ENCODE measurements at regions not wholly inside any gene's neighbourhood (a gene's known extent, or its start where the extent isn't known, plus 50 kb on each side); places are given as distances from the start of the nearest gene placed in this dataset.
"Not testable (repeated sequence)": the region's sequence is repeated elsewhere in the genome, so short reads cannot be mapped to it uniquely, and the experiment has no call there.

DNA sequence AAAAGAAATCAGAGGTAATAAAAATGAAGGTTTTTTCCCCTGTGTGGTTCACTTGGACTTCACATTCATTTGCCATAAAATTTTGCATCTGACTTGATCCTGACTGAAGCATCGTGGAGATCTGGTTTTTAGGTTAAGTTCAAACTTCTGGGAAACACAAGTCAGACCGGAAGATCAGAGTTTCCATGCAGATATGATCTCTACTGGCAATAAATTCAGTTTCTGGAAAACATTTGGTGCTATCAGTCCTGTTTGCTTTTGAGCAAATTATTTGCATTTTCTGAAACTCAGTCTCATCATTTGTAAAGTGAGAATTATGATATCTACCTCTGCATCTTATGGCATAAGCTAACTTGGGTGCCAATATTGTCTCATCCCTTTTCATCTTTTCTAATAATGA, 81.3 kb upstream of the KCNMA1 start:
- Histone ChIP-seq H3K27me3 (peaks cover 0 to 2% of the 10 kb centered on the region in 2 donors), H3K27ac (no peak overlapping the region), H3K4me3 (no peak overlapping the region), H3K36me3 (no peaks in the 10 kb centered on the region), H3K4me1 (no peaks in the 10 kb centered on the region), H3K9me3 (peaks cover 0 to 8% (median 0%) of the 10 kb centered on the region in 4 donors)
- DNase-seq (ENCODE audit: low spot score in 2 of 2) = no peak
- 62% methylated on average over 2 of the region's 2 CpGs for WGBS, 2 donors
- TF ChIP-seq, protein P1, sequence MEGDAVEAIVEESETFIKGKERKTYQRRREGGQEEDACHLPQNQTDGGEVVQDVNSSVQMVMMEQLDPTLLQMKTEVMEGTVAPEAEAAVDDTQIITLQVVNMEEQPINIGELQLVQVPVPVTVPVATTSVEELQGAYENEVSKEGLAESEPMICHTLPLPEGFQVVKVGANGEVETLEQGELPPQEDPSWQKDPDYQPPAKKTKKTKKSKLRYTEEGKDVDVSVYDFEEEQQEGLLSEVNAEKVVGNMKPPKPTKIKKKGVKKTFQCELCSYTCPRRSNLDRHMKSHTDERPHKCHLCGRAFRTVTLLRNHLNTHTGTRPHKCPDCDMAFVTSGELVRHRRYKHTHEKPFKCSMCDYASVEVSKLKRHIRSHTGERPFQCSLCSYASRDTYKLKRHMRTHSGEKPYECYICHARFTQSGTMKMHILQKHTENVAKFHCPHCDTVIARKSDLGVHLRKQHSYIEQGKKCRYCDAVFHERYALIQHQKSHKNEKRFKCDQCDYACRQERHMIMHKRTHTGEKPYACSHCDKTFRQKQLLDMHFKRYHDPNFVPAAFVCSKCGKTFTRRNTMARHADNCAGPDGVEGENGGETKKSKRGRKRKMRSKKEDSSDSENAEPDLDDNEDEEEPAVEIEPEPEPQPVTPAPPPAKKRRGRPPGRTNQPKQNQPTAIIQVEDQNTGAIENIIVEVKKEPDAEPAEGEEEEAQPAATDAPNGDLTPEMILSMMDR (IDR thresholded peaks at IDR 0.05) = no peak
- no peak for TF ChIP-seq EP300 (IDR thresholded peaks at IDR 0.05)
- TF ChIP-seq POLR2A (IDR thresholded peaks at IDR 0.05) = no peak

DNA sequence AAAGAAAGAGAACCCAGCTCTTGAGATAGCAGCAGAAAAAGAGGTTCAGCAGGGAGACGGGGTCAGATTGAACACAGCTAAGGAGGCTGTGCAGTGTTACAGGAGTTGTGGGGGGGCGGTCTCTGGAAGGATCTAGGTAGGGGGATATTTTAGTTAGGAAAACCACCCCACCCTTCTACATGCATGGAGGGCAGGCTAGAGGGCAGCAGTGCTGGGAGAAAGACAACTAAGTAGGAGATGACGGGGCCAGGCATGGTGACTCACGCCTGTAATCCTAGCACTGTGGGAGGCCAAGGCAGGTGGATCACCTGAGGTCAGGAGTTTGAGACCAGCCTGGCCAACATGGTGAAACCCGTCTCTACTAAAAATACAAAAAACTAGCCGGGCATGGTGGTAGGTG, 80.7 kb upstream of the KCNMA1 start:
- not testable (repeated sequence) for H3K27me3 ChIP-seq; H3K36me3 ChIP-seq; H3K27ac ChIP-seq; H3K9me3 ChIP-seq; H3K4me1 ChIP-seq; DNase-seq (ENCODE audit: low spot score in 2 of 2); H3K4me3 ChIP-seq
- 77 to 89% methylated on average over 6 of the region's 6 CpGs for WGBS, 2 donors

DNA sequence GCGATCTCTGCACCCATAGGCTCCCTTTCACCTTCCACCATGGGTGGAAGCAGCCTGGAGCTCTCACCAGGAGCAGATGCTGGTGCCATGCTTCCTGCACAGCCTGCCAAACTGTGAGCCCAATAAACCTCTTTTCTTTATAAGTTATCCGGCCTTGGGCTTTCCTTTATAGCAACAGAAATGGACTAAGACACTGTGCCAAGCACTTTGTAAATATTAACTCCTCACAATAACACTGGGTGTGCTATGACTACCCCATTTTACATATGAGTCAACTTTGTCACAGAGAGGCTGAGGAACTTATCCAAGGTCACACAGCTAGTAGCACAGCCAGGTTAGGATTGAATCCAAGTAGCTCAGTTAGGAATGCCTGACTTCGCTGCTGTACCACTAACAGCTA, 79.7 kb upstream of the KCNMA1 start:
- Histone ChIP-seq H3K27me3 (peaks cover 0 to 16% of the 10 kb centered on the region in 2 donors), H3K36me3 (no peaks in the 10 kb centered on the region), H3K27ac (no peak overlapping the region), H3K4me3 (no peak overlapping the region), H3K4me1 (no peaks in the 10 kb centered on the region), H3K9me3 (peaks cover 0 to 2% (median 0%) of the 10 kb centered on the region in 4 donors)
- no peak for DNase-seq (ENCODE audit: low spot score in 2 of 2)
- WGBS, 2 donors = 76 to 88% methylated on average over 3 of the region's 3 CpGs
- TF ChIP-seq EP300 (IDR thresholded peaks at IDR 0.05) = no peak
- TF ChIP-seq POLR2A (IDR thresholded peaks at IDR 0.05) = no peak
- TF ChIP-seq, protein P1 (IDR thresholded peaks at IDR 0.05) = no peak

DNA sequence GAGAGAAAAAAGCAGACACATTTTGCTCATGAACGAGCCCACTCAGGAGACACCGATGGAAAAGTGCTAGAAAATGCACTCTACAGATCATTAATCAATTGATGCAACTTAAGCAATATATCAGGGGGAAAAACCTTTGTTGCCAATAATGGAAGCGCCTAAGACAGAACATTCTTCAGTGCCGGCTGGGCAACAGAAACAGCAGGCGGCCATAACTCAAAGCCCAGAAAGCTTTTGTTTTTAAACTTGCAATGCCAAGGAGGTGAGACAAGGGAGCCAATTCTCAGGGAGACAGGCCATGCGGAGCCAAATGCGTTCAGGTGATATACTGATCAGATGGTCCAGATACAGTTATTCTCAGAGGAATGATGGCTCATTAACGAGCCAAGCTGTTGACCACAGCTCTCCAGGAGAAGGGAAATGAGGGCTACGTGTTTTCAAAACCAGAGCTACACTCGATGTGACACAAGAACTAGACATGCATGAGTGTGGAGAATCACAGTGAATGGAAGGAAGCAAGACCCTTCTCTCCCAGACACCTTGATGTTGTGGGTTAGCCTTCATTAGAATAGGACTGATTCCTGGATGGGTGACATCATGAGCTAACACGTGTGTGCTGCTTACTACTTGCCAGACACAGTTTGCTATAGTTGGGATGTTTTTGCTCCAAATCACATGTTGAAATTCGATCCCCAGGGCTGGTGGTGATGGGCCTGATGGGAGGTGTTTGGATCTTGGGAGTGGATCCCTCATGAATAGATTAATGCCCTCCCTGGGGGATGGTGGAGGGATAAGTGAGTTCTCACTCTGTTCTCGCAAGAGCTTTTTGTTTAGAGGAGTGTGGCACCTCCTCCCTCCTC, 79.1 kb upstream of the KCNMA1 start:
- H3K27ac ChIP-seq = no peak overlapping the region
- 72 to 73% methylated on average over 13 of the region's 13 CpGs for WGBS, 2 donors
- TF ChIP-seq EP300 (IDR thresholded peaks at IDR 0.05) = no peak
- TF ChIP-seq, protein P1 (IDR thresholded peaks at IDR 0.05) = no peak
- no peak for TF ChIP-seq POLR2A (IDR thresholded peaks at IDR 0.05)
- peaks cover 0 to 22% of the 10 kb centered on the region in 2 donors for H3K27me3 ChIP-seq
- H3K9me3 ChIP-seq = no peaks in the 10 kb centered on the region
- no peaks in the 10 kb centered on the region for H3K4me1 ChIP-seq
- no peaks in the 10 kb centered on the region for H3K36me3 ChIP-seq
- DNase-seq (ENCODE audit: low spot score in 2 of 2) = no peak
- H3K4me3 ChIP-seq = no peak overlapping the region

DNA sequence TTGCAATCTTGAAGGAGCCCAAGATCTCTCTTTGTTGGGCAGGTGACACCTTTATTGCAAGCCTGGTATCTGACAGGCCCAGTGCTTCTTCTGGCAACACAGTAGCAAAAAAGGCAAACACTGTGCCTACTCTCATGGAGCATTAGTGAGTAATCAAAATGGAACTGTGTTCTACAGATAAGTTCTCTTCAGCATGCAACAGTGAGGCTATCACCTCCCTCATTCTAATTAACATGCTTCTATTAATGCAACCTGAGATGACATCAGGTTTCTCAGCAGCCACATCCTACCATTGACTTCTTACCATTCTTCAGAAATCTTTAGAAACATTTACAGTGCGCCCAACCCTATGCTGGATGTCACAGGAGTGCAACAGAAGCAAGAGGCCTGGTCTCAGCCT, 77.9 kb upstream of the KCNMA1 start:
- no peak for DNase-seq (ENCODE audit: low spot score in 2 of 2)
- Histone ChIP-seq H3K4me1 (peaks cover 0 to 8% (median 6%) of the 10 kb centered on the region in 4 donors), H3K27me3 (peaks cover 0 to 33% of the 10 kb centered on the region in 2 donors)

More for the DNA sequence above, 77.9 kb upstream of the KCNMA1 start:
- Histone ChIP-seq H3K36me3 (no peaks in the 10 kb centered on the region), H3K27ac (no peak overlapping the region), H3K9me3 (no peaks in the 10 kb centered on the region), H3K4me3 (no peak overlapping the region)
- 94 to 100% methylated on average over 1 of the region's 1 CpG for WGBS, 2 donors
- TF ChIP-seq POLR2A (IDR thresholded peaks at IDR 0.05) = no peak
- no peak for TF ChIP-seq EP300 (IDR thresholded peaks at IDR 0.05)
- TF ChIP-seq, protein P1 (IDR thresholded peaks at IDR 0.05) = no peak

Data from tibial nerve (tissue), 4 donors.